HG02885 (cell line): ENCODE measurements at regions not wholly inside any gene's neighbourhood (a gene's known extent, or its start where the extent isn't known, plus 50 kb on each side); places are given as distances from the start of the nearest gene placed in this dataset.
"Not testable (repeated sequence)": the region's sequence is repeated elsewhere in the genome, so short reads cannot be mapped to it uniquely, and the experiment has no call there.

Experiments used
- ATAC-seq: cut with Tn5 transposase; IDR thresholded peaks from one replicate; pipeline ENCODE4 v1.9.1; 2021; ENCODE audit warnings: mild to moderate bottlenecking; ENCODE audit not compliant: unreplicated experiment, poor library complexity

GRCh38 chr10:59025981-59026765 lies 150.3 kb upstream of the PHYHIPL start:
- ATAC-seq = no peak

DNA sequence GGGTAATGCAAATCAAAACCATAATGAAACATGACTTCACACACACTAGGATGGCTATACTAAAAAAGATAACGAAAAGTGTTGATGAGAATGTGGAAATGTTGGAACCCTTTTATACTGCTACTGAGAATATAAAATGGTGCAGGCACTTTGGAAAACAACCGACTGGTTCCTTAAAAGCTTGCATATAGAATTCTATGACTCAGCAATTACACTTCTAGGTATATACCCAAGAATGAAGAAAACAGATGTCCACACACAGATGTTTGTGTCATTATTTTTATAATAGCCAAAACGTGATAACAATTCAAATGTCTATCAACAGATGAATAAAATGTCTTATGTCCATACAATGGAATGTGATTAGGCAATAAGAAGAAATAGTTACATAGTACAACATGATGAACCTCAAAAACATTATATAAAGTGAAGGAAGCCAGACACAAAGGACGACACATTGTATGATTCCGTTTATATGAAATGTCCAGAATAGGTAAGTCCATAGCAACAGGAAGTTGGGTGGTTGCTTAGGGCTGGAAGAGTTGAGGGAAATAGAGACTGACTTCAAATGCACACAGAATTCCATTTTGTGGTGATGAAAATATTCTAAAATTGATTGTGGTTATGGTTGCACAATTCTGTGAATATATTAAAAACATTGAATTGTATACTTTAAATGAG lies 148.3 kb upstream of the PHYHIPL start:
- ATAC-seq = no peak

- ATAC-seq = no peak
Observed at GRCh38 chr10:59033622-59034021, 142.8 kb upstream of the PHYHIPL start.

- peak; percentile 99 for ATAC-seq
Observed at GRCh38 chr10:59036311-59037017, 140.0 kb upstream of the PHYHIPL start.

- no peak for ATAC-seq
Observed at GRCh38 chr10:59037018-59037389, 139.4 kb upstream of the PHYHIPL start.

DNA sequence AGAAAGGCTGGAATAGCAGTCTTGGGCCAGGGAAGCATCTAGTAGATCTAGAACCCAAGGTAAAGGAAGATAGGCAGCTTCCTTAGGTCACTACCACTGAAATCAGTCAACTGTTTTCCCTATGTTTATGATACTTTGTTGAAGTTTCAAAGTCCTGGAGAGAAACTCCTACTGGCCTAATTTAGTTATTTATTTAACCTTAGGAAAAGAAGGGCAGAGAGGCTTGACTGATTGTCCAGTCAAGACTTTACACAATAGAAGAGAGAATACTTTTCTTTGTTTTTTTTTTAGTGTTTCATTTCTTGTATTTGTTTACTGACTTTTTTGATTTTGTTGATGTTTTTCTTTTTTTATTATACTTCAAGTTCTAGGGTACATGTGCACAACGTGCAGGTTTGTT lies 138.9 kb upstream of the PHYHIPL start:
- ATAC-seq = no peak

GRCh38 chr10:59043358-59043757 lies 133.1 kb upstream of the PHYHIPL start:
- ATAC-seq = not testable (repeated sequence)

- ATAC-seq = no peak
Observed at GRCh38 chr10:59047180-59047579, 129.3 kb upstream of the PHYHIPL start.

- peak; percentile 94 for ATAC-seq
Observed at GRCh38 chr10:59047957-59048618, 128.4 kb upstream of the PHYHIPL start.

GRCh38 chr10:59053502-59053901 lies 122.9 kb upstream of the PHYHIPL start:
- not testable (repeated sequence) for ATAC-seq

DNA sequence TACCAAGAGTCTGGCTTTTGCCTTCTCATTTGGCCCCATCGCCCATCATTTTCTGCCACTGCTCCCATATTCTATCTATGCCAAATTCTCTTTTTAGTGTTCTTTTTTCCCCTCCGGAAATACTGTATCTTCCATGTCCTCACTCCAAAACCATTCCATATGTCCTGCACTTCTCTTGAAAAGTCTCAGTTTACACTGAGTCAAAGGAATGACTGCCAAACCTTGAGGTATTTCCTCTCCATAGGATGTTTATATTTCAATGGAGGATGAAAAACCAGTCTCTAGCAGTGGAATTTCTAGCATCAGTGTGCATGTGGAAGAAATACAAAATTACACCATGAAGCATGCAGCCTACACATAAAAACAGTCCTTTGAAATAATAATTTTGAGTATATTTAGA lies 121.4 kb upstream of the PHYHIPL start:
- no peak for ATAC-seq

DNA sequence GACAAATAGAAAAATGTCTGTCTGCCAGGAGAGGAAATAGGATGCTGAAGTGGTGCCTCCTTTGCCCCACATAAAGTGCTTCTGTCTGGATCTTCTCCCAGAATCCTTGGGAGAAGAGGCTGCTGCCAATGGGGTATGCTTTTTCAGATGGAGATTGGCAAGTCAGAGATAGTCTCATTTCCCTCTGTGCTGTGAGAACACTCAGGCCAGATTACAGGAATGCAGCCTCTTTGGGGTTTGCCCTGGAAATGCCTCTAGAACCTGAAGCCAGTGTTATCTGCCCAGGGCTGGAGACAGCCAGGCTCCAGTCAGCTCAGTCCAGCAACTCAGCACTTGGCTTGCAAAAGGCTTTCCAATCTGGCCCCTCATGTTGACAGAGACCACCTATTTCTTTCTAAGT lies 119.1 kb upstream of the PHYHIPL start:
- no peak for ATAC-seq

DNA sequence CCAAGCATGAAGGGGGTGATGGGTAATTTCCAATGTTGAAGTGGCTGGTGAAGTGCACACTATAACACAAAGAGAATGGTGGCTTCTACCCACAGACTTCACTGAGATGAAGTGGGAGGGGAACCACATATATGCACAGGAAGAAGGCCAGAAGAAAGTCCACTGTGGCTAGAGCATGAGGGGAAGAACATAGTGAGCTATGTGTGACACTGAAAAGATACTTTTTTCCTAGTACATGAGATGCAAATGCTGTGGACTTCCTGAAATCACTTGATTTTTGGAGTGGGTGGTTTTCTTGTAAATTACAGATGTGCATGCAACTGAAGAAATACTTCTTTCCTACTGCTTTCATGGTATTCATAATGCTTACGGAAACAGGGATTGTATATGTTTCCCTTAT lies 115.6 kb upstream of the PHYHIPL start:
- peak; percentile 89 for ATAC-seq

- no peak for ATAC-seq
Observed at GRCh38 chr10:59063491-59063890, 113.0 kb upstream of the PHYHIPL start.

- no peak for ATAC-seq
Observed at GRCh38 chr10:59064080-59064692, 112.3 kb upstream of the PHYHIPL start.

GRCh38 chr10:59064759-59065539 lies 111.5 kb upstream of the PHYHIPL start:
- no peak for ATAC-seq

DNA sequence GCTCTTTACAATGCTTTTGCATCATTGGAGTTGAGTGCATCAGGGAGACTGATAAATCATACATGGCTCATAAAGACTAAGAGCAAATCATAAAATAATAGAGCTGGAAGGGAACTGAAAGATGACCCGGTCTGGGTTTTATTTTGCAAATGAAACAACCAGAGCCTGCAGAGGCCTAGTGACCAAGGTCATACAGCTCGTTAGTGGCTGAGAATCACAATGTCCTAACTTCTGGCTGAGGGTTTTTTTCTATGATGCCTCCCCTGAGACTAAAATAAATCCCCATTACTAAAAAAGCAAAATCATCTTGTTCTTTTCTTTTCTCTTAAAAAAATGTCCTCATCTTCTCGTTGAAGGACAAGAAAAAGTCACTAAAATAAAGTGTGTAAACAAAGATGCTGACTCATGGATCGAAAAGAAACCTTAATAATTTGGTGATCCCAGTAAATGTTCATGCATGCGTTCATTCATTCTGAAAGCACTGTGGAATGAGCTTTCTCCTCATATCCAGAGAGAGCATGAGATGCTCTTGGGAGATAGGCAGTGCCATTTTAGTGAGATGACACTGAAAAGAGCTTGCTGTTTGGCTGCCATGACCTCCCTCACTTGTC lies 107.8 kb upstream of the PHYHIPL start:
- no peak for ATAC-seq

- ATAC-seq = no peak
Observed at GRCh38 chr10:59072038-59072437, 104.4 kb upstream of the PHYHIPL start.

DNA sequence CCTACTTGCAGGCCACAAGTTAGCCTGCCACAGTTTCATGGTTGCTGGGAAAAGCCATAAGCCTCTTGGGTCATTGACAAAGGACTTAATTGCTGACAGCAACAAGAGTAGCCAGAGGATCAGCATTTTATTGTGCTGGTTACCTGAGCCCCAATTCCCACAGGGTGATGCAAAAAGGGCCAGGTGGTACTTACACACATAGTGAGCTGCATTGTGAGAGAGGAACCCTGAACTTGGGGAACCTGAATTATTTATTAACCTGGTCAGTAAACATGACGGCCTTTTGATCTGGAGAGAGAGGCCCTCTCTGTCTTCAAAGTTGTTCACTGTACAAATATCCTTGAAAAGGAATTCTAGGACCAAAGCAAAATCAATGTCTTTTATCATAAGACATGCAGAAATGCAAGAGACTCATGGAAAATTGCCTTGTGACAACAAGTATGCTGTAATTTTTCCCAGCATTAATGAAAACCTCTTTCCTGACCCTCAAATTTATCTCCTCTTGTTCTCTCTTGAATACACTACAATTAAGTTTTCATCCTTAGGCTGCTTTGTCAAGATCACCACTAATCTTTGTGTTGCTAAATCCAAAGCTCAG lies 102.9 kb upstream of the PHYHIPL start:
- ATAC-seq = no peak
